Urinary bladder (tissue), 3 donors: ENCODE measurements at regions not wholly inside any gene's neighbourhood (a gene's known extent, or its start where the extent isn't known, plus 50 kb on each side); places are given as distances from the start of the nearest gene placed in this dataset.
"Not testable (repeated sequence)": the region's sequence is repeated elsewhere in the genome, so short reads cannot be mapped to it uniquely, and the experiment has no call there.

Experiments
- DNase-seq: peaks from one replicate; pipeline ENCODE4 v3.0.0-alpha.2; 2015; ENCODE audit errors: extremely low spot score
- H3K27ac ChIP-seq: one replicate; pipeline ENCODE4 v1.5.1; 2013; ENCODE audit warnings: low read depth, mild to moderate bottlenecking, moderate library complexity
- H3K36me3 ChIP-seq: one replicate; pipeline ENCODE4 v1.6.1; 2013; ENCODE audit warnings: mild to moderate bottlenecking, moderate library complexity; ENCODE audit not compliant: insufficient read depth
- H3K4me1 ChIP-seq: one replicate; pipeline ENCODE4 v1.6.1; 2013; ENCODE audit warnings: mild to moderate bottlenecking, moderate library complexity; ENCODE audit not compliant: insufficient read depth
- H3K4me3 ChIP-seq: one replicate; pipeline ENCODE4 v1.5.1; 2013; ENCODE audit warnings: low read depth, low read length
- WGBS: extraction: QIAGEN DNeasy Blood & Tissue Kit; methylation state at CpG from one replicate; pipeline ENCODE4 v1.1.7; 2013; 5-methylcytosine and 5-hydroxymethylcytosine counted together
- donor health status: healthy with polysubstance abuse.
- donor health status: healthy.

GRCh38 chr1:200288226-200288625, 121.6 kb downstream of the ZNF281 start:
- Histone ChIP-seq H3K4me1 (no peaks in the 10 kb centered on the region), H3K36me3 (no peaks in the 10 kb centered on the region), H3K4me3 (no peak overlapping the region), H3K27ac (no peak overlapping the region)
- DNase-seq, result no peak
- WGBS, result 91% methylated on average over 5 of the region's 5 CpGs

GRCh38 chr1:200284236-200284635, 125.6 kb downstream of the ZNF281 start:
- not testable (repeated sequence) for H3K4me3 ChIP-seq, H3K36me3 ChIP-seq, DNase-seq, H3K27ac ChIP-seq, H3K4me1 ChIP-seq
- 95% methylated on average over 5 of the region's 5 CpGs for WGBS

GRCh38 chr1:200282497-200283122, 127.2 kb downstream of the ZNF281 start:
- WGBS, result 91% methylated on average over 9 of the region's 9 CpGs
- no peak overlapping the region for H3K4me3 ChIP-seq
- H3K36me3 ChIP-seq, result no peaks in the 10 kb centered on the region
- DNase-seq, result no peak
- H3K4me1 ChIP-seq, result no peaks in the 10 kb centered on the region
- no peak overlapping the region for H3K27ac ChIP-seq

GRCh38 chr1:200281201-200281835, 128.5 kb downstream of the ZNF281 start:
- 87% methylated on average over 8 of the region's 8 CpGs for WGBS
- Histone ChIP-seq H3K4me3 (no peak overlapping the region), H3K27ac (no peak overlapping the region), H3K36me3 (no peaks in the 10 kb centered on the region), H3K4me1 (no peaks in the 10 kb centered on the region)
- DNase-seq, result no peak

DNA sequence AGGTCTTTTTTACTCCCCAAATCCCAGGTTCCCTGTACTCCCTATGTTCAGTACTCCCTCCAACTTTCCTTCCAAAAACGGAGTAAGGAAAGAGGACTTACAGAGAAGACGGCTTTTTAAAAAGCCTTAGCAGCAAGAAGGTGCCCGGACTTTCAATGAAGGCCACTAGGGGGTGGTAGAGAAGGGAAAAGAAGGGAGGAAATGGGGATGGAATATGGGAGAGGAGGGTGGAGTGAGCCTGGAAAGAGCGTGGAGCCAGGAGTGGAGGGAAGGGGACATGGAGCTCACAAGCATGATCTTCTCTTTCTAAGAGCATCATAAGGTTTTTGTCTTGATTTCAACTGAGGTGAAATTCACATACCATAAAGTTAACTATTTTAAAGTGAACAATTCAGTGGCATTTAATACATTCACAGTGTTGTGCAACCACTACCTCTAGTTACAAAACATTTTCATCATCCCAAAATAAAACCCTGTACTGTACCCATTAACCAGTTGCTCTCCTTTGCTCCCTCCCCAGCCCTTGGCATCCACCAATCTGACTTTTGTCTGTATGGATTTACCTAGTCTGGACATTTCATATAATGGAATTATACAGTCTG, 129.9 kb downstream of the ZNF281 start:
- no peak for DNase-seq
- 36% methylated on average over 4 of the region's 4 CpGs for whole genome bisulfite sequencing
- Histone ChIP-seq H3K4me3 (no peak overlapping the region), H3K27ac (no peak overlapping the region), H3K36me3 (no peaks in the 10 kb centered on the region), H3K4me1 (no peaks in the 10 kb centered on the region)

DNA sequence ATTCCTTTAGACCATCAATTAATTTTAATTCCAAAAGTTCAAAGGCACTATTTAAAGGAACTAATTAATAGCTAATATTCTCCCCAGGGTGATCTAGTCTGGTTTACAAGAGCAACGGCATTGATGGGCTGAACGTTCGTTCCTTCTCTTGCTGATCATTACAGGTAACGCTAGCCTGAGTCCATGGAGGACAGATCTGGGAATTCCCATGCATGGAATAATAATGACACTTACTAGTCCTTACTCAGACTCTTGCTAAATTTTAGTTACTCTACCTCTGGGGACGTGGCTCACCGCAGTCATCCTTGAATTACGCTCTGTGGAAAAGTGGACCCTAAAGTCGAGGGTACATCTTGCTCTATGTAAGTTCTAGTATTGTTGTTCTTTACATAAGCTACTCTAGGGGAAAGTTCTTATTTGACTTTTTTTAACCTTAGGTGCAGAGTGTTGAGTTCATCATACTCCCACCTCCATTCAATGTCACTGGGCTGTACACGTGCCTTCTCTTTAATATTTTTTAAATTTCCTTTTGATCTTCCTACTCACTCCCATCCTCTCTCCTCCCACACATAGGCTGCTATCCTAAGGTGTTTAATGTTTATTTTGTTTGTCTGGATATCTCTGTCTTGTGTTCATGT, 133.9 kb downstream of the ZNF281 start:
- H3K4me1 ChIP-seq, result no peaks in the 10 kb centered on the region
- WGBS, result 82% methylated on average over 9 of the region's 9 CpGs
- no peaks in the 10 kb centered on the region for H3K36me3 ChIP-seq
- no peak for DNase-seq
- no peak overlapping the region for H3K4me3 ChIP-seq
- H3K27ac ChIP-seq, result no peak overlapping the region

- DNase-seq, result no peak
- 46% methylated on average over 4 of the region's 4 CpGs for WGBS
- H3K27ac ChIP-seq, result no peak overlapping the region
- H3K36me3 ChIP-seq, result no peaks in the 10 kb centered on the region
- H3K4me3 ChIP-seq, result no peak overlapping the region
- no peaks in the 10 kb centered on the region for H3K4me1 ChIP-seq
Measured at GRCh38 chr1:200275415-200275814, 134.4 kb downstream of the ZNF281 start.

GRCh38 chr1:200274116-200274515, 135.7 kb downstream of the ZNF281 start:
- Histone ChIP-seq H3K4me3 (no peak overlapping the region), H3K27ac (no peak overlapping the region), H3K36me3 (no peaks in the 10 kb centered on the region), H3K4me1 (no peaks in the 10 kb centered on the region)
- DNase-seq, result no peak
- 59% methylated on average over 4 of the region's 4 CpGs for WGBS

DNA sequence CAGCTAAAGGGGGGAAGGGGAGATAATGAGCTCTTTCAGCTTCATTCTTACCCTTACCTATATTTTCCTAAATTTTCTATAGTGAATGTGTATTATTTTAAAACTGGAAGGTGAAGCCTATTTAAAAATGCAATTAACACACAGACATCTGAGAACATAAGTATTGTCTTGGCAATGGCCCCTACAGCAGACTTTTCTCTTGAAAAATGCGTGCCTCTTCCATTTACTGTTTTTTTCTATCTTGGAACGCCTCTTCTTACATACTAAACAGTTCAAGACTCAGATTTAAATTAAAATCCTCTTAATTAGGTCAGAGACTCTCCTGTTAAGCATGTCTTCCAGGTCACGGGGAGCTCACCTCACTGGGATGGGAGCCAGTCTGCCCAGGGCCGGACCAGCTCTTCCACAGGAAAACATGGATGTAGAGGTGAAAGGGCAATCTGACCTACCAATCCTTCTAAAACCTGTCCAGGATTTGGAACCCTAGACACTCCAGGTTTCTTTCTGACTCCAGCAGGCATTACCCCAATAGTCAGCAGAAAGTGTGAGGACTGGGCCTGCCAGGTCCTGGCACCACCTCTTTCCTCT, 137.3 kb downstream of the ZNF281 start:
- no peaks in the 10 kb centered on the region for H3K4me1 ChIP-seq
- no peak for DNase-seq
- H3K36me3 ChIP-seq, result no peaks in the 10 kb centered on the region
- H3K4me3 ChIP-seq, result no peak overlapping the region
- WGBS, result 85% methylated on average over 4 of the region's 4 CpGs
- H3K27ac ChIP-seq, result no peak overlapping the region

- no peak overlapping the region for H3K4me3 ChIP-seq
- no peak for DNase-seq
- H3K4me1 ChIP-seq, result no peaks in the 10 kb centered on the region
- H3K27ac ChIP-seq, result no peak overlapping the region
- WGBS, result 96% methylated on average over 1 of the region's 1 CpG
- H3K36me3 ChIP-seq, result no peaks in the 10 kb centered on the region
Measured at GRCh38 chr1:200269256-200269655, 140.6 kb downstream of the ZNF281 start.

- no peak overlapping the region for H3K4me3 ChIP-seq
- WGBS, result 83% methylated on average over 1 of the region's 1 CpG
- no peaks in the 10 kb centered on the region for H3K4me1 ChIP-seq
- no peaks in the 10 kb centered on the region for H3K36me3 ChIP-seq
- no peak overlapping the region for H3K27ac ChIP-seq
- DNase-seq, result no peak
Measured at GRCh38 chr1:200267937-200268336, 141.9 kb downstream of the ZNF281 start.

GRCh38 chr1:200267458-200267857, 142.4 kb downstream of the ZNF281 start:
- Histone ChIP-seq H3K27ac (no peak overlapping the region), H3K4me1 (no peaks in the 10 kb centered on the region), H3K36me3 (no peaks in the 10 kb centered on the region), H3K4me3 (no peak overlapping the region)
- no peak for DNase-seq
- WGBS, result 90% methylated on average over 4 of the region's 4 CpGs

DNA sequence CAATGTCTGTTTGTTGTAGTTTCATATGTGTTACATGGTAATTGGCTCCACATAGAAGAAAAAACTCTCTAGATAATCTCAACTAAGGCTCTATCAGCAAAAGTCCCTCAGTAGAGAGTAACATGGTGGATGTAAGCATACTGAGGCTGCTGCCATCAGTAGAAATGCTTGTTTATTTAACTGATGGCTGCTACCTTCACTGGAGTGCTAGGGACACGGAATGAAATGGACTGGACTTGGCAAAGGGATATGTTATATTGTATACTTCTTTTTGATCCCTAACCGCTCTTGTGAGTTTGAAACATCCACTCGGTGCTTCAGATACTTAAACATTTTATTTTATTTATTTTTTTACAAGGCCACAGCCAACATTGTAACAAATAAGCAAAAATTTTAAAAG, 143.0 kb downstream of the ZNF281 start:
- Histone ChIP-seq H3K4me3 (no peak overlapping the region), H3K4me1 (no peaks in the 10 kb centered on the region), H3K36me3 (no peaks in the 10 kb centered on the region), H3K27ac (no peak overlapping the region)
- 76% methylated on average over 3 of the region's 3 CpGs for WGBS
- no peak for DNase-seq

DNA sequence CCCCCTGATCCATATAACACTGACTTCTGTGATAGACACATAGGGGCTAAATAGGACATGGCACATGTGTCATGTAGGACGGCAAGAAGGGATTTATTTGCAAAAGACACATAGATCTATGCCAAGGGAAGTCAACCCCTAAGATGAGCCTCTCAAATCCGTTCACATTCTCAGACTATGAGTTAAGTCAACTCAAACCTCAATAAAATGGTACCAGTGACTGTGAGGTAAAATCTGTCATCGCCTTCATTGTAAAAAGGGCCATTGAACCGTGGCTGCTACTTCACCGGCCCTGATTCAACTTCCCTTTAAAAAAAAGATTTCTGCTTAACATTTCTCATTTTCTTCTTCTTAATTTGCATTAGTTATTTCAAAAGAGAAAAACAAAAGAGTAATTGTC, 144.0 kb downstream of the ZNF281 start:
- WGBS, result 55% methylated on average over 5 of the region's 5 CpGs
- H3K36me3 ChIP-seq, result no peaks in the 10 kb centered on the region
- H3K4me1 ChIP-seq, result no peaks in the 10 kb centered on the region
- H3K4me3 ChIP-seq, result no peak overlapping the region
- no peak overlapping the region for H3K27ac ChIP-seq
- no peak for DNase-seq
